K562 (cell line): ENCODE measurements at regions not wholly inside any gene's neighbourhood (a gene's known extent, or its start where the extent isn't known, plus 50 kb on each side); places are given as distances from the start of the nearest gene placed in this dataset.

Source experiments
- ATAC-seq: fragments of 200-7000 bp; cut with Tn5 transposase; 3 replicates; pipeline ENCODE4 v1.9.1; 2020; ENCODE audit warnings: moderate library complexity
- BruUV-seq: library from RNA; stranded (reverse); fragments of 400-500 nt; replicated peaks from 2 replicates; lab custom pipeline; 2021; lab: Mats Ljungman, UMichigan
- CTCF ChIA-PET: fragments of 300-600 bp; formaldehyde crosslinking; extraction: SDS; loops from one replicate; lab custom pipeline; 2021; ENCODE audit warnings: low intra/inter-chr PET ratio; lab: Yijun Ruan, JAX
- POLR2A ChIA-PET: fragments of 300-600, 350-650 bp; sonication (Branson Sonifier 250); formaldehyde crosslinking; extraction: SDS; loops from one replicate; lab custom pipeline; 2021; ENCODE audit warnings: antibody characterized with exemption, inconsistent platforms; lab: Yijun Ruan, JAX
- DNase-seq, 4 experiments: peaks; one replicate each; pipeline versions ENCODE4 v3.0.0 to v3.0.0-alpha.2; 2011 to 2018; ENCODE audit warnings: low spot score in 3 of 4, mixed read lengths in 3 of 4; ENCODE audit errors: extremely low read depth in 1 of 4
- FAIRE-seq: peaks from 2 replicates; lab custom pipeline; 2011; peaks lifted over from hg19 to GRCh38; lab: Jason Lieb, UNC
- H2AFZ ChIP-seq: 2 replicates; pipeline ENCODE4 v1.6.0; 2011; ENCODE audit warnings: low read depth, low read length, control low read depth, inconsistent platforms
- H3K27ac ChIP-seq: fragments of 200-600 bp; 3 replicates; pipeline ENCODE4 v1.8.0; 2011; ENCODE audit warnings: low read depth, mild to moderate bottlenecking, control low read depth, inconsistent platforms, low read length, moderate library complexity, mixed read lengths; ENCODE audit errors: extremely low read depth
- H3K27me3 ChIP-seq, 2 experiments: fragments of 300-600 bp in 1 of 2; 2 replicates in 1 of 2; 3 replicates in 1 of 2; pipeline versions ENCODE4 v1.6.0 to v1.8.0; 2011; ENCODE audit warnings: inconsistent platforms in 2 of 2, low read length in 2 of 2, mild to moderate bottlenecking in 1 of 2, mixed read lengths in 1 of 2, moderate library complexity in 1 of 2; ENCODE audit not compliant: control insufficient read depth in 2 of 2, insufficient read depth in 2 of 2
- H3K36me3 ChIP-seq: fragments of 300-600 bp; 3 replicates; pipeline ENCODE4 v1.8.0; 2011; ENCODE audit warnings: mild to moderate bottlenecking, low read length, inconsistent platforms; ENCODE audit not compliant: control insufficient read depth, insufficient read depth
- H3K4me1 ChIP-seq, 2 experiments: fragments of 200-600 bp in 1 of 2; replicated peaks in 1 of 2; 2 replicates in 1 of 2; 3 replicates in 1 of 2; pipeline versions ENCODE4 v1.5.1 to v1.8.0; 2011; ENCODE audit warnings: inconsistent platforms in 2 of 2, low read length in 2 of 2, mild to moderate bottlenecking in 1 of 2, mixed read lengths in 1 of 2, moderate library complexity in 1 of 2; ENCODE audit not compliant: control insufficient read depth in 2 of 2, insufficient read depth in 2 of 2
- H3K4me2 ChIP-seq: 2 replicates; pipeline ENCODE4 v1.6.1; 2011; ENCODE audit warnings: low read length, control low read depth, inconsistent platforms, mixed read lengths; ENCODE audit not compliant: insufficient read depth
- H3K4me3 ChIP-seq: fragments of 200-600 bp; sonication (generic), shearing (Covaris generic); 2 replicates; pipeline ENCODE4 v1.5.1; 2016; ENCODE audit warnings: control low read depth, inconsistent platforms
- H3K79me2 ChIP-seq: fragments of 200-600 bp; 3 replicates; pipeline ENCODE4 v1.8.0; 2011; ENCODE audit warnings: low read length, inconsistent platforms; ENCODE audit not compliant: control insufficient read depth, insufficient read depth
- H3K9ac ChIP-seq, 2 experiments: 2 replicates each; pipeline versions ENCODE4 v1.6.0 to v1.6.1; 2011; ENCODE audit warnings: low read depth in 2 of 2, low read length in 2 of 2, control low read depth in 1 of 2, inconsistent platforms in 1 of 2, mild to moderate bottlenecking in 1 of 2, mixed read lengths in 1 of 2; ENCODE audit not compliant: insufficient read depth in 1 of 2
- H3K9me1 ChIP-seq: one replicate; pipeline ENCODE4 v1.6.0; 2011; ENCODE audit warnings: inconsistent platforms, mild to moderate bottlenecking, low read length, moderate library complexity; ENCODE audit not compliant: control insufficient read depth, insufficient read depth
- H3K9me3 ChIP-seq: replicated peaks from 2 replicates; pipeline ENCODE4 v1.5.1; 2011; ENCODE audit warnings: low read depth, low read length, inconsistent platforms; ENCODE audit not compliant: control insufficient read depth, insufficient read depth
- H4K20me1 ChIP-seq: replicated peaks from 2 replicates; pipeline ENCODE4 v1.6.1; 2011; ENCODE audit warnings: low read length, inconsistent platforms, mixed read lengths; ENCODE audit not compliant: control insufficient read depth, insufficient read depth
- ARNT ChIP-seq, 2 experiments: fragments of 450-650 bp; IDR thresholded peaks; 2 replicates each; pipeline ENCODE4 v1.6.1; 2016; ENCODE audit warnings: mild to moderate bottlenecking in 1 of 2
- DPF2 ChIP-seq: fragments of 450-650 bp; IDR thresholded peaks from 2 replicates; pipeline ENCODE4 v1.6.1; 2016
- KDM1A ChIP-seq, 2 experiments: fragments of 450-650 bp; IDR thresholded peaks; 2 replicates each; pipeline ENCODE4 v1.6.1; 2016; ENCODE audit warnings: mild to moderate bottlenecking in 2 of 2
- PPARD ChIP-seq: fragments of 250-450 bp; sonication (Bioruptor Pico); IDR thresholded peaks from 2 replicates; pipeline ENCODE4 v1.8.0; 2022; ENCODE audit warnings: inconsistent platforms, mild to moderate bottlenecking, moderate library complexity
- SIRT6 ChIP-seq: IDR thresholded peaks from one replicate; pipeline ENCODE4 v1.6.1; 2012; ENCODE audit warnings: low read depth, mild to moderate bottlenecking, control low read depth, inconsistent platforms, low read length, moderate library complexity
- ZNF696 ChIP-seq: fragments of 250-450 bp; sonication (Bioruptor Pico); conservative IDR thresholded peaks from 2 replicates; pipeline ENCODE4 v1.4.0; 2020; ENCODE audit warnings: mild to moderate bottlenecking, moderate library complexity
- ZNF76 ChIP-seq: fragments of 250-450 bp; sonication (Bioruptor Pico); IDR thresholded peaks from 2 replicates; pipeline ENCODE4 v1.4.0; 2020; ENCODE audit warnings: mild to moderate bottlenecking, moderate library complexity, borderline replicate concordance
- WGBS: fragments of 100-300 bp; shearing (Covaris generic); methylation state at CpG from one replicate; pipeline ENCODE4 v1.1.6; 2016; ENCODE audit warnings: low coverage, mixed read lengths; ENCODE audit not compliant: insufficient coverage; ENCODE audit errors: missing lambda C conversion rate; 5-methylcytosine and 5-hydroxymethylcytosine counted together
- in situ Hi-C: fragments of 300-500 bp; cut with MboI; formaldehyde crosslinking; loops from 4 replicates; pipeline ENCODE4 v1.15.0; 2018; ENCODE audit warnings: inconsistent platforms, mixed read lengths
- intact Hi-C: fragments of 100-400 bp; cut with micrococcal nuclease; formaldehyde crosslinking; loops from 2 replicates; pipeline ENCODE4 v1.14.2; 2022
- TF ChIP-seq, protein P1 (sequence below): fragments of 450-650 bp; IDR thresholded peaks from 2 replicates; pipeline ENCODE4 v1.6.1; 2014; ENCODE audit warnings: low read depth, mild to moderate bottlenecking, moderate library complexity, borderline replicate concordance

DNA sequence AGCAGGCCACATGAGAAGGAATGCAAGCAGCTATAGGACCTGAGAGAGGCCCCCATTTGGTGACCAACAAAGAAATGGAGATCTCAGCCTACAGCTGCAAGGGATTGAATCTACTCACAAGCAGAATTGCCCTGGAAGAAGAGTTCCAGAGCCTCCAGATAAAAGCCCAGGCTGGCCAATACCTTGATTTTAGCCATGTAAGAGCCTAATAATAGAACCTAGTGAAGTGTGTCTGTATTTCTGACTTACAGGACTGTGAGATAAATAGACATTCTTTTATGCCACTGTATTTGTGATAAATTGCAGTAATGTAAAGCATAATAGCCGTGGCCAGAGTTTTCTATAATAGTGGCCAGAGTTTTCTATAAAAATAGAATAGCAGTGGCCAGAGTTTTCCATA is 254.6 kb downstream of the PYDC2 start:
- no TSS peak for BruUV-seq
- intact Hi-C loops: no loop called here
- no peaks in the 10 kb centered on the region for H3K79me2 ChIP-seq
- 0% methylated on average over 1 of the region's 1 CpG for WGBS
- in situ Hi-C loops: no loop called here
- TF ChIP-seq ZNF76 (CRISPR knock-in tag) (no peak), ZNF696 (CRISPR knock-in tag) (no peak), KDM1A (IDR thresholded peaks at IDR 0.05) (no peak), SIRT6 (no peak), DPF2 (no peak), PPARD (CRISPR knock-in tag) (no peak), ARNT (IDR thresholded peaks at IDR 0.05) (no peak)
- TF ChIP-seq, protein P1, sequence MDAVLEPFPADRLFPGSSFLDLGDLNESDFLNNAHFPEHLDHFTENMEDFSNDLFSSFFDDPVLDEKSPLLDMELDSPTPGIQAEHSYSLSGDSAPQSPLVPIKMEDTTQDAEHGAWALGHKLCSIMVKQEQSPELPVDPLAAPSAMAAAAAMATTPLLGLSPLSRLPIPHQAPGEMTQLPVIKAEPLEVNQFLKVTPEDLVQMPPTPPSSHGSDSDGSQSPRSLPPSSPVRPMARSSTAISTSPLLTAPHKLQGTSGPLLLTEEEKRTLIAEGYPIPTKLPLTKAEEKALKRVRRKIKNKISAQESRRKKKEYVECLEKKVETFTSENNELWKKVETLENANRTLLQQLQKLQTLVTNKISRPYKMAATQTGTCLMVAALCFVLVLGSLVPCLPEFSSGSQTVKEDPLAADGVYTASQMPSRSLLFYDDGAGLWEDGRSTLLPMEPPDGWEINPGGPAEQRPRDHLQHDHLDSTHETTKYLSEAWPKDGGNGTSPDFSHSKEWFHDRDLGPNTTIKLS: no peak
- H3K4me2 ChIP-seq: no peak overlapping the region
- H3K27me3 ChIP-seq: no peaks in the 10 kb centered on the region
- no peak overlapping the region for H3K27ac ChIP-seq
- H3K4me3 ChIP-seq: no peak overlapping the region
- ATAC-seq (no peak), FAIRE-seq (no peak), DNase-seq (no peak)
- H3K36me3 ChIP-seq: no peaks in the 10 kb centered on the region
- no peaks in the 10 kb centered on the region for H4K20me1 ChIP-seq
- H3K9me3 ChIP-seq: no peaks in the 10 kb centered on the region
- H3K4me1 ChIP-seq: no peaks in the 10 kb centered on the region
- ChIA-PET POLR2A (no interaction called here), CTCF (no interaction called here)
- H2AFZ ChIP-seq: no peak overlapping the region
- no peak overlapping the region for H3K9ac ChIP-seq
- H3K9me1 ChIP-seq: no peaks in the 10 kb centered on the region
